ENCODE measurements at regions not wholly inside any gene's neighbourhood (a gene's known extent, or its start where the extent isn't known, plus 50 kb on each side); places are given as distances from the start of the nearest gene placed in this dataset.

DNA sequence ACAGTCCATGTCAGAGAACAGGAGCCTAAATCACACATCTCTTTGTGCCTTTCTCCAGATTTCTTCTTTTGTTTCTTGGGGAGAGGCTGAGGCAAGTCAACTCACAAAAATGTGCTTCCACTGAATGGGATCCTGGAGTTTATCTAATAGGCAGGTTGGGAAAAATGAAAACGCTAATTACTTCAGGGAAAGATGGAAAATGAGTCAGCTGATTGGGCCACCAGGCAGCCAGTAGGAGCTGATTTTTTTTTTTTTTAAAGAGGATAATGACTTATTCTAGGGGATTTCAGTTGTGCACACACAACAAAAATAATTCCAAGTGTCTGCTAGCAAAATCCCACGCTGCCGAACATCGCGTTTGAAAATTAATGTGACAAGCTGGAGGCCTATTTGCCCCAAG, 412.8 kb upstream of the ZMIZ1 start:
- no peaks in the 10 kb centered on the region for H3K9me3 ChIP-seq (ENCODE audit: insufficient read depth, low read depth)
- no peaks in the 10 kb centered on the region for H3K79me2 ChIP-seq (ENCODE audit: low read depth)
- no peak overlapping the region for H3K4me3 ChIP-seq
- no peaks in the 10 kb centered on the region for H3K36me3 ChIP-seq (ENCODE audit: low read depth)
- no peaks in the 10 kb centered on the region for H4K20me1 ChIP-seq (ENCODE audit: insufficient read depth)
- no peak overlapping the region for H2AFZ ChIP-seq
- intact Hi-C loops (cut with micrococcal nuclease; ENCODE audit: unreplicated experiment), result loop anchor here (2.0 to 10.0 kb wide), 6 partner anchors 57 to 611 kb away; partner anchors contain the start of gene ZMIZ1
- H3K27me3 ChIP-seq (ENCODE audit: insufficient read depth, low read depth), result peaks cover 6% of the 10 kb centered on the region; the same call in 1 of the 2 replicates
- TF ChIP-seq, protein P1, sequence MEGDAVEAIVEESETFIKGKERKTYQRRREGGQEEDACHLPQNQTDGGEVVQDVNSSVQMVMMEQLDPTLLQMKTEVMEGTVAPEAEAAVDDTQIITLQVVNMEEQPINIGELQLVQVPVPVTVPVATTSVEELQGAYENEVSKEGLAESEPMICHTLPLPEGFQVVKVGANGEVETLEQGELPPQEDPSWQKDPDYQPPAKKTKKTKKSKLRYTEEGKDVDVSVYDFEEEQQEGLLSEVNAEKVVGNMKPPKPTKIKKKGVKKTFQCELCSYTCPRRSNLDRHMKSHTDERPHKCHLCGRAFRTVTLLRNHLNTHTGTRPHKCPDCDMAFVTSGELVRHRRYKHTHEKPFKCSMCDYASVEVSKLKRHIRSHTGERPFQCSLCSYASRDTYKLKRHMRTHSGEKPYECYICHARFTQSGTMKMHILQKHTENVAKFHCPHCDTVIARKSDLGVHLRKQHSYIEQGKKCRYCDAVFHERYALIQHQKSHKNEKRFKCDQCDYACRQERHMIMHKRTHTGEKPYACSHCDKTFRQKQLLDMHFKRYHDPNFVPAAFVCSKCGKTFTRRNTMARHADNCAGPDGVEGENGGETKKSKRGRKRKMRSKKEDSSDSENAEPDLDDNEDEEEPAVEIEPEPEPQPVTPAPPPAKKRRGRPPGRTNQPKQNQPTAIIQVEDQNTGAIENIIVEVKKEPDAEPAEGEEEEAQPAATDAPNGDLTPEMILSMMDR (conservative IDR thresholded peaks at IDR 0.05), result no peak
- no peak for TF ChIP-seq EZH2 (IDR thresholded peaks at IDR 0.05; ENCODE audit: low read depth)
- no TSS peak for BruUV-seq (replicated peaks)
- peaks cover 13% of the 10 kb centered on the region for H3K4me1 ChIP-seq (replicated peaks; ENCODE audit: insufficient read depth)
- no peaks in the 10 kb centered on the region for H3F3A ChIP-seq (ENCODE audit: insufficient read depth, low read depth)
- H3K27ac ChIP-seq, result no peak overlapping the region
- no peak for DNase-seq
- H3K4me2 ChIP-seq, result no peak overlapping the region
- CTCF ChIA-PET, result interaction anchor here (0.6 to 0.7 kb wide), 3 partner anchors 50 to 538 kb away, joined by 3 to 11 read pairs (median 3); no protein-coding TSS in a partner anchor
- POLR2A ChIA-PET (ENCODE audit: unreplicated experiment), result no interaction called here
- H3K9me2 ChIP-seq (ENCODE audit: insufficient read depth), result no peaks in the 10 kb centered on the region

DNA sequence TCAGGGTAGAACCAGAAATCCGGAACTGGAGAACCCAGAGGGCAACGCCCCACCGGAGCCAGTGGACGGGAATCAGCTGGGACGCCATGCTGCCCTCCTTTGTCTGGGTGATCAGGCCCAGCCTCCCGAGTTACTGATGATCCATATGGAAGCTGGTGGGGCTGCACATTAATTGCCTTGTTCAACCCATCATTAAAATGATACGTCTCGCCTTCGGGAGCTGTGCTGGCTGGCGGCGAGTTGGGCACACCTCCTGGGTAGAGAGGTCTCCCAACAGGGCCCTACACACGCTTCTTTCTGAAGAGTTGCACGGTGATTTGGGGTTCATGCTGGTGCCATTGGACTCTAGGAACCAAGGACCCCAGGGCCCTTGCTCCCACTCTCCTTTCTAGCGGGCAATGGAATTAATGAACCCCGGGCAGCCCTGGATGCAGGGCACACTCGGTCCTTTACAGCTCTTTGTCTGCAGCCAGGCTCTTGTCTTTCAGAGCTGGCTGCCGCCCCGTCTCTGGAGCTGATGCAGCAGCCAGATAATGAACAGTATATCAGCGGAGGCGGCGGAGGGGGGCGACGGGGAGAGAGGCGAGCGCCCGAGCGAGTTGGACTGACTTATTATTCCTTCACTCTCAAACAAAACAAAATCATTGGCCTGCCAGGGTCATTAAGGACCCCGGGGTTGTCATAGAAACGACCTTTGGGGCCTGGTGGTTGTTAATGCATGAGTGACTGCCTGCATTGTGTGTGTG, 412.2 kb upstream of the ZMIZ1 start:
- no peaks in the 10 kb centered on the region for H4K20me1 ChIP-seq (ENCODE audit: insufficient read depth)
- peaks cover 6% of the 10 kb centered on the region; the same call in 1 of the 2 replicates for H3K27me3 ChIP-seq (ENCODE audit: insufficient read depth, low read depth)
- no peak overlapping the region for H2AFZ ChIP-seq
- no peaks in the 10 kb centered on the region for H3K79me2 ChIP-seq (ENCODE audit: low read depth)
- no peak overlapping the region for H3K4me2 ChIP-seq
- no peaks in the 10 kb centered on the region for H3K9me3 ChIP-seq (ENCODE audit: insufficient read depth, low read depth)
- ChIA-PET CTCF (interaction anchor here (0.6 to 0.7 kb wide), 2 partner anchors 49 to 538 kb away, joined by 3 to 11 read pairs; no protein-coding TSS in a partner anchor), POLR2A (ENCODE audit: unreplicated experiment) (no interaction called here)
- TF ChIP-seq EZH2 (IDR thresholded peaks at IDR 0.05; ENCODE audit: low read depth), result no peak
- TF ChIP-seq, protein P1 (conservative IDR thresholded peaks at IDR 0.05), result no peak
- no peaks in the 10 kb centered on the region for H3K36me3 ChIP-seq (ENCODE audit: low read depth)
- H3K9me2 ChIP-seq (ENCODE audit: insufficient read depth), result no peaks in the 10 kb centered on the region
- peaks cover 13% of the 10 kb centered on the region for H3K4me1 ChIP-seq (replicated peaks; ENCODE audit: insufficient read depth)
- H3K27ac ChIP-seq, result no peak overlapping the region
- no peak overlapping the region for H3K4me3 ChIP-seq
- H3F3A ChIP-seq (ENCODE audit: insufficient read depth, low read depth), result no peaks in the 10 kb centered on the region
- BruUV-seq (replicated peaks), result no TSS peak
- intact Hi-C loops (cut with micrococcal nuclease; ENCODE audit: unreplicated experiment), result loop anchor here (2.0 to 10.0 kb wide), 6 partner anchors 58 to 612 kb away; partner anchors contain the start of gene ZMIZ1
- no peak for DNase-seq

DNA sequence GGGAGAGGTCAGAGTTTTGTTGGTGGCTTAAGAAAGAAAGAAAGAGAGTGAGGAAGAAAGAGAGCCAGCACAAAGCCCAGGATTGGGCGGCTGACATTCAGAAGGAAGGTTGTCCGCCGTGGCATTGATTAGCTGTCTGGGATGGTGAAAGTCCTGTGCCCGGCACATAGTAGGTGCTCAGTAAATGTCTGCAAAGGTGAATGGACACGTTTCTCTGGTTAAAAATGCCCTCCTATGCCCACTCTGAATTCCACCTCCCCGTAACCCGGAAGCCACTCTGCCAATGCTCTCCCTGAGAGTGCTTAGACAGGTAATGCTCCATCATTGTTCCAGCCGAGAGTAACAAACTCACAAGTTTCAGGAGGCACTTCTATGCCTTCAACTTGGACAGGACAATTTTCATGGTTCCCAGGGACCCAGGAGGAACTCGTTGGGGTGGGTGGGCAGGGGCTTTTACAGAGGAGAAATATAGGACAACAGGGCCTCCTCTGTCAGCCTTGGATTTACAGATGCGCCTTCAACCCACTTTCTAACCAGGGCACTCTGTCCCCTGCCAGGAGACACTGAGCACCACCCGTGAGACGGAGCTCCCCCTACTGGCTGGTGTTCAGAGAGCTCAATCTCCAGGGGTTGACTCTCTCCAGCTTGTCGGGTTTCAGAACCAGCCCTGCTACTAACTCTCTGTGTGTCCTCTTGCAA, 411.5 kb upstream of the ZMIZ1 start:
- POLR2A ChIA-PET (ENCODE audit: unreplicated experiment), result no interaction called here
- Histone ChIP-seq H3F3A (ENCODE audit: insufficient read depth, low read depth) (no peaks in the 10 kb centered on the region), H3K9me3 (ENCODE audit: insufficient read depth, low read depth) (no peaks in the 10 kb centered on the region), H3K36me3 (ENCODE audit: low read depth) (no peaks in the 10 kb centered on the region), H3K4me2 (no peak overlapping the region), H3K27me3 (ENCODE audit: insufficient read depth, low read depth) (peaks cover 6% of the 10 kb centered on the region; the same call in 1 of the 2 replicates), H3K9me2 (ENCODE audit: insufficient read depth) (no peaks in the 10 kb centered on the region), H3K27ac (no peak overlapping the region), H3K4me3 (no peak overlapping the region), H3K79me2 (ENCODE audit: low read depth) (no peaks in the 10 kb centered on the region), H3K4me1 (replicated peaks; ENCODE audit: insufficient read depth) (peaks cover 13% of the 10 kb centered on the region), H4K20me1 (ENCODE audit: insufficient read depth) (no peaks in the 10 kb centered on the region), H2AFZ (no peak overlapping the region)
- TF ChIP-seq, protein P1 (conservative IDR thresholded peaks at IDR 0.05), result peak; percentile 83
- TF ChIP-seq EZH2 (IDR thresholded peaks at IDR 0.05; ENCODE audit: low read depth), result no peak
- DNase-seq, result peak; percentile 40 to 77
- intact Hi-C loops (cut with micrococcal nuclease; ENCODE audit: unreplicated experiment), result loop anchor here (2.0 to 10.0 kb wide), 6 partner anchors 59 to 613 kb away; partner anchors contain the start of gene ZMIZ1
- BruUV-seq (replicated peaks), result no TSS peak
- CTCF ChIA-PET, result interaction anchor here (0.5 to 1.2 kb wide), 3 partner anchors 410 to 638 kb away, joined by 3 read pairs; no protein-coding TSS in a partner anchor

Data from PC-9 (cell line).